WTC11 (cell line): ENCODE measurements at regions not wholly inside any gene's neighbourhood (a gene's known extent, or its start where the extent isn't known, plus 50 kb on each side); places are given as distances from the start of the nearest gene placed in this dataset.

Experiments used
- ATAC-seq: fragments of 200-7000 bp; cut with Tn5 transposase; 2 replicates; pipeline ENCODE4 v1.10.0; 2021; ENCODE audit warnings: mild to moderate bottlenecking, moderate library complexity
- CTCF ChIA-PET: fragments of 300-600 bp; sonication (Branson Sonifier 250); formaldehyde crosslinking; loops from one replicate; lab custom pipeline; 2021; ENCODE audit warnings: antibody characterized with exemption; lab: Charles Lee
- POLR2A ChIA-PET: fragments of 350-600 bp; sonication (Branson Sonifier 250); formaldehyde crosslinking; loops from one replicate; lab custom pipeline; 2021; ENCODE audit warnings: antibody characterized with exemption; lab: Charles Lee
- DNase-seq: peaks from one replicate; pipeline ENCODE4 v3.0.0; 2021; ENCODE audit warnings: low spot score
- H3K27ac Mint-ChIP-seq: 2 replicates; pipeline ENCODE4 v1.8.0; 2021; ENCODE audit warnings: mixed read lengths
- H3K27me3 Mint-ChIP-seq: 2 replicates; pipeline ENCODE4 v1.8.0; 2021; ENCODE audit warnings: low read depth, mild to moderate bottlenecking, moderate library complexity, mixed read lengths
- H3K36me3 Mint-ChIP-seq: 2 replicates; pipeline ENCODE4 v1.8.0; 2021; ENCODE audit warnings: mixed read lengths
- H3K4me1 Mint-ChIP-seq: 2 replicates; pipeline ENCODE4 v1.8.0; 2022; ENCODE audit warnings: mixed read lengths
- H3K4me3 Mint-ChIP-seq: 2 replicates; pipeline ENCODE4 v1.8.0; 2021; ENCODE audit warnings: mild to moderate bottlenecking, moderate library complexity, mixed read lengths
- H3K9me3 Mint-ChIP-seq: 2 replicates; pipeline ENCODE4 v1.8.0; 2021; ENCODE audit warnings: mixed read lengths
- CREM ChIP-seq: sonication (generic); formaldehyde crosslinking; IDR thresholded peaks from 2 replicates; pipeline ENCODE4 v1.8.1; 2022; ENCODE audit warnings: mild to moderate bottlenecking, missing genetic modification reagents, moderate library complexity
- FOXJ3 ChIP-seq: sonication (generic); formaldehyde crosslinking; IDR thresholded peaks from 2 replicates; pipeline ENCODE4 v1.9.0; 2021; ENCODE audit warnings: missing genetic modification reagents, mild to moderate bottlenecking, borderline replicate concordance
- FOXP4 ChIP-seq: sonication (generic); formaldehyde crosslinking; IDR thresholded peaks from 2 replicates; pipeline ENCODE4 v1.8.0; 2022; ENCODE audit warnings: mild to moderate bottlenecking, missing genetic modification reagents
- JUN ChIP-seq: sonication (generic); formaldehyde crosslinking; IDR thresholded peaks from 2 replicates; pipeline ENCODE4 v1.8.0; 2023; ENCODE audit warnings: mild to moderate bottlenecking, missing genetic modification reagents
- NFATC4 ChIP-seq: fragments of 250-450 bp; sonication (Bioruptor Pico); IDR thresholded peaks from 2 replicates; pipeline ENCODE4 v1.9.0; 2021; ENCODE audit warnings: mild to moderate bottlenecking
- PRDM15 ChIP-seq: sonication (generic); formaldehyde crosslinking; IDR thresholded peaks from 2 replicates; pipeline ENCODE4 v1.8.0; 2022; ENCODE audit warnings: missing genetic modification reagents
- SP1 ChIP-seq: sonication (generic); formaldehyde crosslinking; conservative IDR thresholded peaks from 2 replicates; pipeline ENCODE4 v1.8.1; 2022; ENCODE audit warnings: missing genetic modification reagents
- TEAD4 ChIP-seq: sonication (generic); formaldehyde crosslinking; IDR thresholded peaks from 2 replicates; pipeline ENCODE4 v1.8.0; 2022; ENCODE audit warnings: mild to moderate bottlenecking, missing genetic modification reagents
- USF1 ChIP-seq: sonication (generic); formaldehyde crosslinking; IDR thresholded peaks from 2 replicates; pipeline ENCODE4 v1.8.0; 2022; ENCODE audit warnings: mild to moderate bottlenecking, missing genetic modification reagents
- USF2 ChIP-seq: sonication (generic); formaldehyde crosslinking; IDR thresholded peaks from 2 replicates; pipeline ENCODE4 v1.8.1; 2023; ENCODE audit warnings: mild to moderate bottlenecking, missing genetic modification reagents, moderate library complexity
- ZBTB43 ChIP-seq: sonication (generic); formaldehyde crosslinking; IDR thresholded peaks from 2 replicates; pipeline ENCODE4 v1.8.1; 2023; ENCODE audit warnings: mild to moderate bottlenecking, missing genetic modification reagents
- ZNF532 ChIP-seq: fragments of 250-450 bp; sonication (Bioruptor Pico); IDR thresholded peaks from 2 replicates; pipeline ENCODE4 v1.9.0; 2021; ENCODE audit warnings: mild to moderate bottlenecking, borderline replicate concordance

- DNase-seq = no peak
- peaks cover 13% of the 10 kb centered on the region for H3K36me3 Mint-ChIP-seq
- H3K9me3 Mint-ChIP-seq = peaks cover 14% of the 10 kb centered on the region
- H3K4me3 Mint-ChIP-seq = no peak overlapping the region
- POLR2A ChIA-PET = no interaction called here
- no peak for TF ChIP-seq ZNF532 (CRISPR knock-in tag)
- no peak for TF ChIP-seq SP1 (CRISPR knock-in tag)
- TF ChIP-seq TEAD4 (CRISPR knock-in tag) = no peak
- TF ChIP-seq USF2 (CRISPR knock-in tag) = no peak
- no peak for TF ChIP-seq ZBTB43 (CRISPR knock-in tag)
- TF ChIP-seq NFATC4 (CRISPR knock-in tag) = no peak
- TF ChIP-seq JUN (CRISPR knock-in tag) = no peak
- TF ChIP-seq PRDM15 (CRISPR knock-in tag) = no peak
- TF ChIP-seq FOXJ3 (CRISPR knock-in tag) = no peak
- TF ChIP-seq CREM (CRISPR knock-in tag) = no peak
- TF ChIP-seq FOXP4 (CRISPR knock-in tag) = no peak
- TF ChIP-seq USF1 (CRISPR knock-in tag) = no peak
- H3K27ac Mint-ChIP-seq = no peak overlapping the region
- peaks cover 5% of the 10 kb centered on the region; the same call in 1 of the 2 replicates for H3K4me1 Mint-ChIP-seq
- H3K27me3 Mint-ChIP-seq = peaks cover 10% of the 10 kb centered on the region
- CTCF ChIA-PET = interaction anchor here (3.2 to 5.4 kb wide), 2 partner anchors 8 to 251 kb away, joined by 17 to 30 read pairs; no protein-coding TSS in a partner anchor
- ATAC-seq = no peak
Measured at GRCh38 chr22:49297286-49297870, 530.3 kb downstream of the BRD1 start.
